HL-60 (cell line): ENCODE measurements at regions not wholly inside any gene's neighbourhood (a gene's known extent, or its start where the extent isn't known, plus 50 kb on each side); places are given as distances from the start of the nearest gene placed in this dataset.

Experiments
- DNase-seq, 2 experiments: peaks; one replicate each; pipeline ENCODE4 v3.0.0-alpha.2; 2010 to 2020; ENCODE audit warnings: low read depth in 1 of 2, low spot score in 1 of 2
- H3K27ac ChIP-seq: fragments of 250-450 bp; sonication (Bioruptor Pico); replicated peaks from 2 replicates; pipeline ENCODE4 v1.5.1; 2020; ENCODE audit warnings: mild to moderate bottlenecking, moderate library complexity
- H3K27me3 ChIP-seq: fragments of 250-450 bp; sonication (Bioruptor Pico); 2 replicates; pipeline ENCODE4 v1.5.1; 2021; ENCODE audit warnings: mild to moderate bottlenecking, moderate library complexity; ENCODE audit not compliant: insufficient read depth, poor library complexity, severe bottlenecking
- H3K4me3 ChIP-seq: replicated peaks from 2 replicates; pipeline ENCODE4 v1.5.1; 2011; ENCODE audit warnings: mild to moderate bottlenecking, control low read depth, low read length; ENCODE audit not compliant: insufficient read depth
- CTCF ChIP-seq: IDR thresholded peaks from one replicate; pipeline ENCODE4 v1.5.1; 2011; ENCODE audit warnings: low read length, control low read depth, inconsistent platforms; ENCODE audit not compliant: insufficient read depth
- GABPA ChIP-seq: IDR thresholded peaks from 2 replicates; pipeline ENCODE4 v1.6.1; 2012; ENCODE audit warnings: low read depth
- POLR2AphosphoS5 ChIP-seq: IDR thresholded peaks from 2 replicates; pipeline ENCODE4 v1.6.1; 2012; ENCODE audit warnings: low read depth
- REST ChIP-seq: IDR thresholded peaks from 2 replicates; pipeline ENCODE4 v1.6.1; 2012; ENCODE audit warnings: low read depth; ENCODE audit not compliant: insufficient replicate concordance
- SPI1 ChIP-seq: IDR thresholded peaks from 2 replicates; pipeline ENCODE4 v1.6.1; 2012; ENCODE audit warnings: low read depth, mild to moderate bottlenecking, borderline replicate concordance

- TF ChIP-seq POLR2AphosphoS5, result no peak
- no peak for TF ChIP-seq GABPA
- no peak for TF ChIP-seq SPI1
- no peak for TF ChIP-seq REST
- TF ChIP-seq CTCF, result no peak
- Histone ChIP-seq H3K27me3 (no peaks in the 10 kb centered on the region), H3K4me3 (no peak overlapping the region), H3K27ac (no peak overlapping the region)
- no peak for DNase-seq
Measured at GRCh38 chr10:6702030-6702429, 122.0 kb upstream of the PRKCQ start.

DNA sequence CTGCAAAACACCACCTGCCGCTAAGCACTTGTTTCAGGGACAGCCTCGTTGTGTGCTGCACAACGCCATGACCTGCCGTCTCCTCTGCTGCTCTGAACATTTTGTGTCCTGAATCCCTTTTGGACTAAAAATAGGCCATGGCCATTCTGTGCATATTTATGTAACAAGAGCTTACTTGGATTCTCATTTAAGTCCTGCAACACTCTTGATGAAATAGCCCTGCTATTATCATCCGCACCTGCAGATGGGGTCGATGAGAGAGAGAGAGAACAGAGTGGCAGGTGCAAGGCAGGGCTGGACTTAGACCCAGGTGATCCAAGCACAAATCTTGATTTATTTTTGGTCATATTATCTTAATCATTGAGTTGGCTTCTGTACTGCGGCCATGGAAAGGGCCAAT is 121.2 kb upstream of the PRKCQ start:
- TF ChIP-seq SPI1, result no peak
- no peak for TF ChIP-seq CTCF
- no peak for TF ChIP-seq REST
- no peak for TF ChIP-seq POLR2AphosphoS5
- no peak for TF ChIP-seq GABPA
- H3K4me3 ChIP-seq, result no peak overlapping the region
- H3K27ac ChIP-seq, result no peak overlapping the region
- no peak for DNase-seq
- no peaks in the 10 kb centered on the region for H3K27me3 ChIP-seq

DNA sequence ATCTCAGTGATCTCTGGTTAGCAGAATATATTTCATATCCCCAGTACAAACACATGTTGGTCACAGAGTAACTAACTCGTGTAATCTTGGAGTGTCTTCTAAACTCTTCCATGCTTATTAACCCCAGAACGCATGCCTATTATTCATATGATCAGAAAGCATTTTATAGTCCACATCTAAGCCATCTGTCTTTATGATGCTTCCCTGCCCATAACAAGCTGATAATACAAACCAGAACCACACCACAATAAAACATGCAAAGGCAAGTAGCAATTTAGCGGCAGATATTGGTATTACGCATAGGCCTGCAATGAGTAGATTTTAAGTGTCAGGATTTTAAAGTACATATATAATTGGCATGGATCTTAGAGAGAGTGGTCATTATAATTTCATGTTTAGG is 120.0 kb upstream of the PRKCQ start:
- TF ChIP-seq SPI1 (no peak), GABPA (no peak), REST (no peak), POLR2AphosphoS5 (no peak), CTCF (no peak)
- no peak for DNase-seq
- Histone ChIP-seq H3K4me3 (no peak overlapping the region), H3K27me3 (no peaks in the 10 kb centered on the region), H3K27ac (no peak overlapping the region)
